GM21447 (cell line): ENCODE measurements at regions not wholly inside any gene's neighbourhood (a gene's known extent, or its start where the extent isn't known, plus 50 kb on each side); places are given as distances from the start of the nearest gene placed in this dataset.

Experiments
- ATAC-seq: cut with Tn5 transposase; IDR thresholded peaks from one replicate; pipeline ENCODE4 v1.9.1; 2021; ENCODE audit not compliant: unreplicated experiment

- ATAC-seq, result no peak
Observed at GRCh38 chr7:84502239-84502638, 307.6 kb upstream of the SEMA3A start.

GRCh38 chr7:84497873-84498272 lies 303.3 kb upstream of the SEMA3A start:
- no peak for ATAC-seq

- ATAC-seq, result no peak
Observed at GRCh38 chr7:84495128-84495527, 300.5 kb upstream of the SEMA3A start.

GRCh38 chr7:84492098-84493034 lies 297.8 kb upstream of the SEMA3A start:
- no peak for ATAC-seq

DNA sequence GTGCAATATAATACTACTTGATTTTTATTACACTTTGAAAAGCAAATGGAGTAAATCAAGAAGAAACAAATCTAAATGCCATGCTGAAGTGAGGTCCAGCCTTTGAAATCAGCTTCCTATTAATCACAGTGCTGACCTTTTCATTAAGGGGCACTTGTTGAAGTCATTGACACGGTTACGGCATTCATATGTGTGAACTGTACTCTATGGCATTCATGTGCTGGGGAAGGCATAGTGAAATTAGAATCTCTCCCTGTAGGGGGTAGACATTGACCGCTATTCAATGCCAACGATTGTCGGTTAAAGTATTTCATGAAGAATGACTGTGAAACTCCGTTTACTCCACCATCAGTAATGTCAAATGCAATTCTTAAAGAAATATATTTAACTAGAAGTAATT lies 296.1 kb upstream of the SEMA3A start:
- no peak for ATAC-seq

- no peak for ATAC-seq
Observed at GRCh38 chr7:84484502-84485079, 290.0 kb upstream of the SEMA3A start.

DNA sequence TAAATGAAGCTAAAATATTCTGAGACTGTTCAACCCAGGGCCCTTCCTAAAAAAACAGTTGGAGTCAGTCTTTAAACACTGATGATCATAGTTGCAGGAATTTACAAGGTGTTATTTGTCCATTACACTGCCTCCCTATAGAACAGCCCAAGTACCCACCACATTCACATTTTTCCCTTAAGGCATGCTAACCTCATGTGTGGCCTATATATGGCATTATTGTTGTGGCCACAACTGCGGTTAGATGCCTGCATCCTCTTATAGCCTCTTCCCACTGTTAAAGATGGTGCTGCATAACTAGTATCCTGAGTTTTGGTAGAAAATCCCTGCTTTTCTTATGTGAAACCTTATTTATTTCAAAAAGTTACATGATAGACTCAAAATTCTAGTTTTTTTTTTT lies 287.9 kb upstream of the SEMA3A start:
- ATAC-seq, result no peak

DNA sequence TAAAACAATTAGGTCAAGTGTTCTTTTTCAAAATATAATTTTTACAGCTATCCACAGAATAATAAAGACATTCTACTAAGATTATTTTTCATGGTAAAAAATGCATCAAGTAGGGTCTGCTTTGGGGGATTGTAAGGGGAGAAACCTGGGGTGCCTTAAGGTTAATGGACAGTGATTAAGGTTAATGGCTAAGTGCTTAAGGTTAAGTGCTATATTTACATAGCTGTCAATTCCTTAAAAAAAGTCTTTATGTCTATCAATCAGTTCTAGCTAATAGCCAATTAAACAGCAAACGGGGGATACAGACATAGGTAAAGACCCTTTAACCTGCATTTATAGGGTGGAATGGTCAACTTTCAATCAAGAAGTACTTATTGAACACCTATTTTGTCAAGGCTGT lies 284.5 kb upstream of the SEMA3A start:
- no peak for ATAC-seq

DNA sequence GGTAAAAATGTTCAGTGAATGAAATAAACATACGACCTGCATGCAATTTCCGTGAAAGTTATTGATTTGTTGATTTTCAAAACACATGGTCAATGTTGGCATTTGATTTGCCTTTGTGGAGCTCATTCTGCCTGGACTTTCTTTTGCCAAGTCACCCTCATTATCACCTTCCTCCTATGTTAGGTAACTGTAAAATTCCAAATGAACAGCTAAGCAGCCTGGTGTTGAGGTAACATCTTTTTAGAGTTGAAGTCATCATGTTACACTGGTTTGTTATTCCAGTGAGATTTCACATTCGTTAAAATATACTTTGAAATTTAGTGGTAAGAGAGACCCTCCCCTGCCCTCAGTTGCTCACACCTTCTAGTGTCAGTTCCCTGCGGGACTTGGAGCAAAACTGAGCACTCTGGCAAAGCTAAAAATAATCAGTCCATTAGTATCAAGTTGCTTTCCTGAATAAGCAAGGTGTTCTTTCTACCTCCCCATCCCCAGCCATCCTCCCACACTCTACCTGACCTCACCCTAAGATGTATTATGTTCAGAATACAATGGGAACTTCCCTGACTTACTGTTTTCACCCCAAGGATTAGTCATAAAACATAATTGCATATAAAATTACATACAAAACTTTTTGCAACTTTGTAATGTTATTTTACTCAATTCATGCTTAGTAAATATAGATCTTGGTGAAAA lies 283.3 kb upstream of the SEMA3A start:
- ATAC-seq, result no peak

GRCh38 chr7:84474436-84474835 lies 279.8 kb upstream of the SEMA3A start:
- no peak for ATAC-seq

DNA sequence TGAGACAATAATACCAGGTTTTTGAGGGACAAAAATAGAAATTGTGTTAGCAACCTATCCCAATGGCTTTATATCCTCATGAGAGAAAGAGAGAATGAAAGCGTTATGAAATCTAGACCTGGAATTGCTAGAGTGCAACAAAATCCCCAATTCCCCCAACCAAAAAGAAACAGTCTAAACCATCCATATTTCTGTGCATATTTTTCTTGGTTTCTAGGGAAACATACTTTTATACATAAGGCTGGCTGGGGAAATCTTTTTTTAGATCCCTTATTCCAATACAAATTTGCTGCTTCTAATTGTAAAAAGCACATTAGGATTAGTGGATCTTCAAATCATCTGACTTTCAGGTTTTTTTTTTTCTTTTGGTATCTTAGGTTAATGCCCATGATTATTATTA lies 277.0 kb upstream of the SEMA3A start:
- no peak for ATAC-seq

DNA sequence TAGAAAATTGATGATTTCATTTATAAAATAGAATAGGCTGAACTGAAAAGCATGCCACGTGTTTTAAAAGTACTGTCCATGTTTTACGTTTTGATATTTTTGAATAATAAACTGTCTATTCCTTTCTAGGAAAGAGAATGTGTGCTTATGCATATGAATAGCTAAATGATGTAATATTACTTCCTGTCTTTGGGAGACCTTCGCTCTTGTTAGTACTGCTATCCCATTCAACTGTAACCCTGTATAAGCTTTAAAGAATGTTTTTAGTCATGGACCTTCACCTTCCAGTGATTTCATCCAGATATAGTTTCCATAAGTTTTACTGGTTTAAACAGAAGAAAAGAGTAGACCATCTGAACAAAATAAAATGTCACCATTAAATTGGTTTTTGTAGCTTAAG lies 274.4 kb upstream of the SEMA3A start:
- no peak for ATAC-seq

GRCh38 chr7:84462259-84462658 lies 267.7 kb upstream of the SEMA3A start:
- no peak for ATAC-seq

DNA sequence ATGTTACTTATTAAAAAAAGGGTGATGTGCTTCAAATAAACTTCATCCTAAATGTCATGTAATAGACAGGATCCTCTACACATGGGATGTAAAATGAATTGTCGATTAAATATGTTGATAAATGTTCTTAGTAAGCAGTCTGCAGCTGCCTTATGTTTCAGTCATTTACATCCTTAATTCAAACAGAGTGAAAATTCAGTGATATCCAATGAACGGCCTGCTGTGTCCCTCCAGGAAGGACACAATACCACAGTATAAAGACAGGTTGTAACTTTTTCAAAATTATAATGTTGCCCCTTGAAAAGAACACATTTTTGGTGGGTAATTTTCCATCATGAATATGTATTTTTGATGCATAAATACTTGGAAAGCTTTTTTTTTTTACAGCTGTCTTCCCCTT lies 266.5 kb upstream of the SEMA3A start:
- no peak for ATAC-seq

DNA sequence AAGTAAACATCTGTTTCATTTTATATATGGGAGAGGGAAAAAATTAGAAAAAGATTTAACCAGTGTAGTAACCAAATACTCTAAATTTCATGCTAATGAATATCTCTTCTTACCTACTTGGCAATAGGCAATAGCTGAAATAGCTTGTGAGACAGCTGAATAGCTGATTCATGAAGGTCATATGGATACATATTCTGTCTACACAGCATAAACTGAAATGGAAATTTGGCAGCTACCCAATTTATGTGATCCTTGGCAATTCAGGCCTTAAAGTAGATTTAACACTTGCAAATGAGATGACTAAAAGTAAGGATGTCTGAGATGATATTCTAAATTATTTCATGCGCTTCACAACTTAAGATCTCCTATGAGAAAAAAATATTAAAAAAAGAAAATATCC lies 261.2 kb upstream of the SEMA3A start:
- no peak for ATAC-seq

- no peak for ATAC-seq
Observed at GRCh38 chr7:84454174-84454959, 259.8 kb upstream of the SEMA3A start.

GRCh38 chr7:84452618-84453017 lies 258.0 kb upstream of the SEMA3A start:
- no peak for ATAC-seq

DNA sequence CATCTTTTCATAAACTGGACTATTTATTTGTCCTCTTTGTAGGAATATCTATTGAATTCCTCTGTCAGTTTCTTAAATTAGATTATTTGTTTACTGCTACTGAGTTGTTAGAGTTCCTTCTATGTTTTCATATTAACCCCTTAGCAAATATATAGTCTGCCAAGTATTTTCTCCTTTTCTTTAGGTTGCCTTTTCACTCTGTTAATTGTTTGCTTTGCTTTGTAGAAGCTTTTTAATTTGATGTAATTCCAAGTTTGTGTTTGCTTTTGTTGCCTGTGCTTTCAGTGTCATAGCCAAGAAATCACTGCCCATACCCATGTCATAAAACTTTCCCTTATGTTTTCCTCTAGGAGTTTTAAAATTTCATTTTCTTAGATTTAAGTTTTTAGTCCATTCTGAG lies 256.2 kb upstream of the SEMA3A start:
- no peak for ATAC-seq

DNA sequence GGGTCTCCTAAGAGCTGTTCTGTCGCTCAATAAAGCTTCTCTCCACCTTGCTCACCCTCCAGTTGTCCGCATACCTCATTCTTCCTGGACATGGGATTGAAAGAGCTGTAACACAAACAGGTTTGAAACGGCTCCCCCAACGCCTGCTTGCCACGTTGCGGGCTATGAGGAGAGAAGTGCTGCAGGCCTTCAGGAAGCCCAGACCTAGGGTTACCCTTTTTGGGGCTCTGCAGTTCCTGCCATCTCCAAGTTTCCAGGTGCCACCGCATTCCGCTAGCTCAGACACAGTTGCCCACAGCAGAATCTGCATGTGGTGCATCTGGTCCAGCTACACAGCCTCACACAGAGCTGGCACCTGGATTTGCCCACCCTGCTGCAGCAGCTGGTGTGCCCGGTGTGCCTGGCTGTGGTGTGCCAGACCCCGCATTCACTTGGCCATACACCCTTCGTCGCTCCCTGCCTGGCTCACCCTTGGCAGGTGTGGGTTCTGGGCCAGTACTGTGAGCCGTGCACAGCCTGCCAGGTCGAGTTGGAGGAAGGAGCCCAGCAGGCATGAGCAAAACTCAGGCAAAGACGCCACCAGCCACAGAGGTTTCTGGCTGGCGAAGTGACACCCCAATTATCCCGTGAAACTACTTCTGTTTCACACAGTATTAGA lies 253.2 kb upstream of the SEMA3A start:
- no peak for ATAC-seq

DNA sequence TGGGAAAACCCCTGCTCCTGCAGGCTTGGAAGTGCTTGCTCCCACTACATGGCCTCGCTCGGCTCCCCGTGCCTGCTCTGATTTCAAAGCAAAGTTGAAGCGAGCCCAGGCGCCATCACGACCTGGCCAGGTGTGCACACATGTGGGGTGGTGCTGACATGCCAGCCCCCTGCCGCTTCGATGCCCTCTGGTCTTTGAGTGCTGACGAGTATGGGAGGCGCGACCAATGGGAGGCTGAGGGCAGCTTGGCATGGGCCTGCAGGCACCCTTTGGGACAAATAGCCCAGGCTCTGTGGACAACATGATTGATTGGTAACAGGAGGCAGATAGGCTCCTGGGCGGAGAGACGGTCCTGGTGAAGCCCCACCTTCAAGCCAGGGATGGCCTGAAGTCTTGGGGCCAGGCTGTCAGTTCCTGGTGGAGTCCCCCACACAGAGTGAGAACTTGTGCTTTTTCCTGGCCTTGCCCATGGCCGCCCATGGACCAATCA lies 252.4 kb upstream of the SEMA3A start:
- no peak for ATAC-seq
